ENCODE measurements at regions not wholly inside any gene's neighbourhood (a gene's known extent, or its start where the extent isn't known, plus 50 kb on each side); places are given as distances from the start of the nearest gene placed in this dataset.

DNA sequence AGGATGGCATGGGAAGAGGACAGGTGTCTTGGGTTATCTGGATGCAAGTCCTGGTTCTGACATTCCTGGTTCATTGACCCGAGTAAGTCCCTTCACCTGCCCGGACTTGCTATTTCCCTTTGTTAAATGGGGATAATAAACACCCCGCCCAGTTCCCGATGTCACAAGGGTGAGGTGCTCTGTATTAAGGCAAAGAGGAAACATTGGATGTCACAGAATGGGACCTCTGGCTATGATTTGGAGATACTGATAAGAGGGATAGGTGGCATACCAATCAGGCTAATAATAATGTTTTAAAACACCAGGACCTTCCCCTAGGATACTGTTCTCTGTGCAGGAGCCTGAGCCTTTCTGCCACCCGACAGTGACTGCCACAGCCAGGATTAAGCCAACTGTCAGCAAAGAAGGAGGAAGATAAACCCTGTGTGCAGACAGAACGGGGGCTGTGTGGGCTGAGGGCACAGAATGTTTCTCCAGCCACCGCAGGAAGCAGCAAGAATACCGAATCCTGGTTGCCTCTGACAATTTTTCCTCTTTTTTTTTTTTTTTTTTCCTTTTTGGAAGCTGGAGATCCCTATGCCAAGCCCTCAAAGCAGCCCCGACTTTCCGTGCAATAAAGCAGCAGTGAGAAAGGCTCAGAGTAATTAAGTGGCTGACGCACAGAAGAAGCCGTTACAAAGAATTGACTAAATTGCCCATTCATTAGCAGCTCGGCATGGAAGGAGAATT lies 336.6 kb downstream of the SMAD2 start:
- DNase-seq, result peak; percentile 5 to 70

DNA sequence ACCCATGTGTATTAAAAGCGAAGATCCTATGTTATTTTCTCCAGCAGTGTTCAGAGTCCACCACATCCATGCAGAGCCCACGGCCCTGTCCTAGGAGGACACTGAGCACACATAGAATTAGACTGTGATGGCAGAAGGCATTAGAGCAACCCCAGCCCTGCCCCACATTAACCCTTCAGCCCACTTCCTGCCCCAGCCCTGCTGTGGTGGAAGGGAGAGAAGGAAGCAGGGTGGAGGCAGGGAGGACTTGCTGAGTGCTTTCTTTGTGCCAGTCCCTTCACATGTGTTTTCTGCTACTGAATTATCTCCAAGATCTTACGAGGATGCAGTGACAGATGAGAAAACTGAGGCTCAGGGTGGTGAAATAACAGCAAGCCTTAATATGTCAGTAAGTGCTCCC lies 339.0 kb downstream of the SMAD2 start:
- DNase-seq, result no peak

DNA sequence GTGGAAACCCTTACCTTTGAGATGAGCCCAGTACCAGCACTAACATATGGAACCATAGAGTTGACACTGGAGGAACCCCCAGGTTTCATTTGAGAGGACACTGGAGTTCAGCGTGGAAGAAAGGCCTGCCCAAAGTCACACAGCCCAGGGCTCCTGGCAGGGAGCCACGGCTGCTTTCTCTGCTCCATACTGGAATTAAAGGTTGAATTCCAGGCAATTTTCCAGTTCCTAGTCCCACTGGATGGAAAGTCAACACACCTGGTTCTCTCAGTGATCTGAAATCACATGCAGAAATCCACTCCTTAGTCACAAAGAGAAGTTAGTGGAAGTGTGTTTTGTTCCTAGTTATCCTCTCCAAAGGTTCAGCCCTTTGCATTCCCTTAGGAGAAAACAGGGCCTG lies 336.1 kb upstream of the SKOR2 start:
- no peak for DNase-seq

DNA sequence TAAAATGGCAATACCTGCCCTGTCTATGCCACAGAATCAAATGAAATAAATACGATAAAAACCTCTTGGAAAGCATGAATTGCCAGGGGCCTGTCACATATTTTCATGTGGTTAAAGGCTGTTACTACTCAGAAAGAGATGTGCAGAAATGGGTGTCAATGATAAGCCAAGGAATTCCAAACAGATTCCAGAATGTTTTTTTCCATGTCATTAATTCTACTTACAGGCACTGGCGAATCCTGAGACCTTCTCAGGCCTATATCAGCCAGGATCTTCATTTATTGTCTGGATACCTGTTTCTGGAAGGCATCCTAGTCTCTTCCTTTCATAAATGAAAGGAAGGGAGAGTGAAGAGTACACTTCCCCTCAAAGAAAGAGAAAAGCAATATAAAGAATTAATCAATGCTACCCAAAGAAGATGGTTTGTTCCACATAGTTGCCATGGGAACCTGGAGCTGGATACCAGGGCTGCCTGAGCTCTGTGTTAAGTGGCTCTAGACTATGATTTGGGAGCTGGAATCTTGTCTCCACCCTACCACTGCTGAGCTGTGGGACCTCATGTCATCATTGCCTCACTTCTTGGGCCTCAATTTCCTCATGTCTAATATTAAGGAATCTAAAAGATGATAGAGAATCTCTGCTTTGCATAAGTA lies 335.1 kb upstream of the SKOR2 start:
- no peak for DNase-seq

DNA sequence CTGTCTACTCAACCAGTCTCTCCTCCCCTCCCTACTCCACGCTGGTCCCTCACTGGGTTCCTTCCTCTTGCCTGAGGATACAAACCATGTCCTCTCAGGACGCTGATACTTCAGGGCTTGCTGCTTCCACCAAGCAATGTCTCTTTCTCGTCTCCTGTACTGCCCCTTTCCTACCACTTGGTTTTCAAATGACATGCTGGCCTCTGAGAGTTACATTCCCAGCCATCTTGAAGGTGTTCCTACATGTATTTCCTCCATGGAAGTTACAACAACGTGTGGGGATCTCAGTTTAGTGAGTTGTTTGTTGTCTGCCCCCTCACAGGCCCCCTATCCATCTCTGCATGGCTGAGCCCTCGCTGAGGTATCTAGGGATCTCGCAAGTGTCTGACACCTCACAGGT lies 334.5 kb upstream of the SKOR2 start:
- no peak for DNase-seq

DNA sequence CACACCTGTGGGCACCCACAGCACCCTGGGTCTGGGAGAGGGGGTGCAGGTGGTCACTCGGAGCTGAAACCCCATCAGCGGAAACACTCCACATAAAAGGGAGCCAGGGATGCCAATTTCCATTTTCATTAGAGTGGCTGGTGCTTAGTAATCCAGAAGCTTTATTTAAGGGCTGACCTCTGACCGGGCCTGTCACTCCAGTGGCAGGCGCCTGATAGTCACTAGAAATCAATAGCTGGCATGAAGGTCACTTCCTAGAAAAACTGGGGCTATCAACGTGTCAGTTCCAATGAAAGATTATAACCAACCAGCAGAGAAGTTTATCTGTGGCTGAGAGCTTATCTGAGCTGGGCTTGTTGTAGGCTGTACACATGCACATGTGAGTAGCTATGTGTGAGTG lies 333.7 kb upstream of the SKOR2 start:
- no peak for DNase-seq

DNA sequence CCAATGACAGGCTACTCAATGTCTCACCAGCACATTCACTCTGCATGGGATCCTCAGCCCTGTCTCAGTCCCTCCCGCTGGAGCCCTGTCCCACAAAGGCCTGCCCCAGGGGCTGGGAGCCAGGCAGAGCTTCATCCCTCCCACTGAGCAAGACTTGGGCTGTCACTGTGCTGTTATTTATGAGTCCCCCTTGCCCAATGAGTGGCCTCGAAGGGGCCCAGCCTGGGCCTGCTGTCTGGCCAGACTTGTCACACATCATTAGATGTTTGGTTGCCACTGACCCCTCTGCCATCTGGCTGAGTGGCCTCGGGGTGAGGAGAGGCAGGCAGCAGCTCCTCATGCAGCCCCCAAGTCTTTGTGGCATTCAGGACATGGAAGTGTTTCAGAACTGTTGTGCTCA lies 330.6 kb upstream of the SKOR2 start:
- no peak for DNase-seq

DNA sequence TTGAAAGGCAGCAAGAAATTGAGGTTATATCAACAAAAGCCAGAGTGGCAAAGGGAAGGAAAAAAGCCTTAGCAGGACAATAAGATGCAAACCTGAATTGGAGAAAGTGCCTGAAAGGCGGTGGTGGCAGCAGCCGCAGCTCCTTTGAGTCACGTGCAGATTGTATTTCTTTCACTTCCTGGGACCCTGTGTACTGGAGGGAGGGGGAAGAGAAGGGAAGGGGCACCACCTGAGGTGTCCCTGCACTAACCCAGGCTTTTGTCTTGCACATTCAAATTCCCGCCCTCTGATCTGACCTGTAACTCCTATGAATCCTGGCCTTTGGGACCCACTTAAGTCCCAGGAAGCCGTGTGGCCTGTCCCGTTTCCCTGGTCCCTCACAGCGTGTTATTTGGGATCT lies 326.1 kb upstream of the SKOR2 start:
- no peak for DNase-seq

DNA sequence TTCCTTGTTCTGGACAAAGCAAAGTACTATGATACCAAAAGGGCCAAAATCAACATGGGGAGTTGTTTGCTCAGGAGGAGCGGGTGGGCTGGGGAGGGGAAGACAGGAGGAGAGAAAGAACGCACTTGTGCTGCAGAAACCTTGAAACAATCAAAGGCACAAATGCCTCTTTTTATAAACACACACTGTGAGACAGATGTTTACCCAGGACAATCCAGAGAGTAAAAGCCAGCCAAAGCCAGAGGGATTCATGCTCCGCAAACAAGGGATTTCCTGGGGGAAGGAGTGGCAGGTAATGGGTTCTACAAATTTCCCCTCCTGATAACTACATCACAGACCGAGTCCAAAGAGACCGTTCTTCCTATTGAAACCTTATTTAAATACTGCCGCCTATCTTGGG lies 323.5 kb upstream of the SKOR2 start:
- peak in 1 of 2 experiments; percentile 10 for DNase-seq

DNA sequence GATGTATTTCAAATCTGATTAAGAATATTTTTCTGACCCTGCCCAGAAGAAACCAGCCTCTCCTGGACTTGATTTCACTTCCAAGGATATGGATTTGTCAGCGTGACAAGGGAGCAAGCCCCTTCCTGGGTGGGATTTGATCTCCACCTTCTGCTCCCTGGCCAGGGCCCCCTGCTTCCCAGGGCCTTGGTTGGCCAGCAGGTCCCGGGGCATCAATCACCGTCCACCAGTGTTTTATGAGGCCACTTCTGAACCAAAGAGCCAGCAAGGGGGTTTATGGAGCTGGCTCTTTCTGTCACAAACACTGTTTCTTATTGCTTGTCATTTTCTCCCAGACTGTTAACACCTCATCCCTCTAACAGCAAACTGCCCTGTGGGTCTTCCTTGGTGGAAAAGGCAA lies 320.5 kb upstream of the SKOR2 start:
- no peak for DNase-seq

DNA sequence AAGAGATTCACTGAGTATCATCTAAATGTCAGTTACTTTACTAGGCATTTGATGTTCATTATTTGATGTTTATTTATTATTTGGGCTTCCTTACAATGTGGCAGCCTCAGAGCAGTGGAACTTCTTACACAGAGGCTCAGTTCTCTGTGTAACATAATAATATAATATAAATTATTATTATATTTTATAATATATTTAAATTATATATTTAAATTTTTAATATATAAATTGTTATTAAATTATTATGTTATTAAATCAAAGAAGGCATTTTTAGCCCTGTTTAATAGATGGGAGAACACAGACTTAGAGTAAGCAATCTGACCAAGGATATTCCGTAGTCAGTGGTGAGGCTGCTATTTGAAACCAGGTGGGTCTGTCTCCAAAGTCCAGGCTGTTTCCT lies 315.3 kb upstream of the SKOR2 start:
- no peak for DNase-seq

DNA sequence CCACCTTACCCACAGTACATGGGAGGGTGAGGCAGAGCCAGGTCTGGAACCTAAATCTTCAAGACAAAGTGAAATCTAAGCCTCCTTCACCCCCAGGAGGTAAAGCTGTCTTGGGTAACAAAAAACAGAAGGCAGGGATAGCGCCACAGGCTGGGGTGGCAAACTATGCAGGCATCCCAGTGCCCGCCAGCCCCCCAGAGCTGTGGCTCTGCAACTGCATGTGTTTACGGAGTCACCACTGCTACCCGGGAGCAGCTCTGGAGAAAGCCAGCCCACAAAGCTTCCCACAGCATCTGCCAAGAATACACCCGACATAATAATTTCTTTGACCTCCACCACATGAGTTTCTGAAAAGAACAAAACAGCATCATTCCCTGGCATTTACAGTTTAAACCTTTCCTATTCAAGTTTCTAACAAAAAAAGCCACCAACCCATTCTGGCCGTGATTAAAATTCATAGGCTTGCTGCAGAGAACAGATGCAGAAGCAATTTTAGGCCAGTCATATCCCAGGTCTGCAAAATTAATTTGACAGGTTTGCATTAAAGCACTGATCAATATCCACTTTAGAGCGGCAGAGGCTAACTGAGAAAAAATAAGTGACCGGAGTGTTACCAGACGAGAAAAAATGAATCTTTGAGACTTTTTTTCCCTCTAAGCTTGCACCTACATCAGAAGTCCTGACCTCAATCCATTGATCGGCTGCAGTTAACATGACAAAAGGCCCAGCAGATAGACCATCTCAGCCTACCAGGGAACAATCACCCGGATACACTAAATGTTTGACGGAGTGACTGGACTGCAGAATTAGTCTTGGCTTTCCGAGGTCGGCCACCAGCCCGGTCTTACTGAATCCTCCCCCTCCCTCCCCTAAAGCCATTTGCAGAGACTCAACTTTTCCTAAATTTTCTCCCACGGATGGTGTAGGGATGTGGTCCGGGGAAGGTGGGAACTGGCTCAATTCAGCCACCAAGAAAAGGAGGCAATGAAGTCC lies 309.6 kb upstream of the SKOR2 start:
- DNase-seq, result no peak

DNA sequence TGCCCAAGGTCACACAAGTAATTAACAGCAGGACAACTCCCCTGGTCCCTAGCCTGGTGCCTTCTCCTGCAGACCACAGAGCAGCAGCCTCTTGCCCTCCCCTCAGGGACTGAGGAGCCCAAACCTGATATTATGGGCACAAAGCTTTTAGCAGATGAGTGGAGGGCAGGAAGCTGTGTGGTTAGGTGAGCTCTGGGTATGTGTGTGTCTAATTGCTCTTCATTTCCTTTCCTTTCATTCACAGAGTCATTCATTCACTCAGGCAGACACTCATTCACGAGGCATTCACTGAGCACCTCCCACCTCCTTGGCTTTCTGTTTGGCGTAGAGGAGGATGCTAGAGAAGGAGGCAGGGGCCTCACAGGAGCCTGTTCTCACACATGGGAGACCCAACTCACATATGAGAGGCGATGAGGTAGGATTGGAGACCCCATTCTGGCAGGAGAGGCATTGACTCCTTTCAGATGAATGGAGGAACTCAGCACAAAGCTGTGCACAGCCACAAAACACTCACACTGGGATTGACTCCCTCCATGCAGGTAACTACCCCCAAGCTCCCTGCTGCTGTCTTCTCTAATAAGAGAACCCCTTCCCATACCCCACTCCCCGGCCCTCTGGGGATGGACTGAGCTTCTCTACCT lies 306.8 kb upstream of the SKOR2 start:
- DNase-seq, result no peak

DNA sequence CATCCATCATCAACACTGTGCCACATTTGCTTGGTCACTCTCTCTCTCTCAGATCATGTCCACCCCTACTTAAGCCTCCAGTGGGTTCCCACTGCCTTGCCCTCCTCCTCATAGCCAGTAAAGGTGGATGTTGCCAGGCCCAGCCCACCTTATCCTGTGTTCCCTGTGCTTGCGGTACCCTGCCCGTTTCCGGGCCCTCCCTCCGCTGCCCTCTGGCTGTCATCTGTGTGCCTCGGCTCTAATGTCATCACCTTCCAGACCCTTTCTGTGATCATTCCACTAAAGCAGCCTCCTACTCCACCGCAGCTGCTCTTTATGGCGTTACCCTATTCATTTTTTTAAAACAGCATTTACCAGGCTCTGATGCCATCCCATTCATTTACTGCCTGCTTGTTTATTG lies 305.7 kb upstream of the SKOR2 start:
- no peak for DNase-seq

DNA sequence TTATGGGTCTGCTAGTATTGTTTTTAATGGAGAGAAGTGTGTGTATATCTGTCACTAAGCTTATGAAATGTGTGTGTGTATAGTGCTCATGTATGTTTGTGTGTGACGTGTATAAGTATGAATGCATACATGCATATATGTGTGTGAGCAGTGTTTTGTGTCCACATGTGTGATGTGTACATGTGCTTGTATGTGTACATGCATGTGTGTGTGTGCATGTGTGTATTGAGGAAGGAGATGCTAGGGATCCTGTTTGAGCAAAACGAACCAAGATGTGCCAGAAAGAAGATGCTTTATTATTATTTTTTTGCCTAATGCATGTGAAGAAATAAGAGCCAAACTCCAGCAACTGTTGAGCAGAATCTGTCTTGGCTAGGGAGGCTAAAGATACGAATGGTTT lies 301.3 kb upstream of the SKOR2 start:
- no peak for DNase-seq

DNA sequence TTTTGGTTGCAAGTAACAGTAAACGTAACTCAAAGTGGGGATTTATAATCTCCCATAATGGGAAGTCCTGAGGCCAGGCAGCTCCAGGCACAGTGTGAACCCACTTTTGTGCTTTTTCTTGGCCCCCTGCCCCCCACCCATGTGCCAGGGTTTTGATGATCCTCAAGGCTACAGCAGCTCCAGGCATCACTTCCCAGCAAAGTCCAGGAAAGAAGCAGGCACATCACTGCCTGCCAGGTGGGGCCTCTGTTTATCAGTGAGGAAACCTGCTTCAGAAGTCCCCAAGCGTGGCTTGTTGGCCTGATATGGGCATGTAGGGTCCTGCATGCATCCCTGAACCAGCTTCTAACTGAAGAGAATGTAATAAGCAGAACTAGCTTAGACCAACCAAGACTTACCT lies 299.2 kb upstream of the SKOR2 start:
- DNase-seq, result no peak

DNA sequence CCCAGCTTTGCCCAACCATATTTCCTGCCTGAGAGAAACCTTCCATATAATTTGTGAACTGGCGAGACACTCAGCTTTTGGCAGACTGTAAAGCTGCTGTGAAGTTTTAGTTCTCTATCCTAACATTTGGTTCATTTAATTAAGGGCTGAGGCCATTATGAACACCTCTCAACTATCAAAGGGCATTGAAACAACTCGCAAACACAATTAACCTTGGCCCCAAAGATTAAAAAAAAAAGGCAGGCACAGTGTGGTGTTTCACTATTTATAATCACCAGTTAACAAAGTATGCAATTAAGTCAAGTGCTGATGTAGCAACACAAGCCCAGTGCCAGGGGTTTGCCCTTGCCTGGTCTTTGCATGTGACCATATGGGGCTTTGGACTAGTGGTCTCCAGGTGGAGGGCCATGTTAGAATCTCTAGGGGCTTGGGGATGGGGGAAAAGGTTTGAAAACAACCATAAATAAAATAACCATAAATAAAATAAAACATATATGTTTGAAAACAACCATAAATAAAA lies 297.6 kb upstream of the SKOR2 start:
- DNase-seq, result peak in 1 of 2 experiments; percentile 74

DNA sequence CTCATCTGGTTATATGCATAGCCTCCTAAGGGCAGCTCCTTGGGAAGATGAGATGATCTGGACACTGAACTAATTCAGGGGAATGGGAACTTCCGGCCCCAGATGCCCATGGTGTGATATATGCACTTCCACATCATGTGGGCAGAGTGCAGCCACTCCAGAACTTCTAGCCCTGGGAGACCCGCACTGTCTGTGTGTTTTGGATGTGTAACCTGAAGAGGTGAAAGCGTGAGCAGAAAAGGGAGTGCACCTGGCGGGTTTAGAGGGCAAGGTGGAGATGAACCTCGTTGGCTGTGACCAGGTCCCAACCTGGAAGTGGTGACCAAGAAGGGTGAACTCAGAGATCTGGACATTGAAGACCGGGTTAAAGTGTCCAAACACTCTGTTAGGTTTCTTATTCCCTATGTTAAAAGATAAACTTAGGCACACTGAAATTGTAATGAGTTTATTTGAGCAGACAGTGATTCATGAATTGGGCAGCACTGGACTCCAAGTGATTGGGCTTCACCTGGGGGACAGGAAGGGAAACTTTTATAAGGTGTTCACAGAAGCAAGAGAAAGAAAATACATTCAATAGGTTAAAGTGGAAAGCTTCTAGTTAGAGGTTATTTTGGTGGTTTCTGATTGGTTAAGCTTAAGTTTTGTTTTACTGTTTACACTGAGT lies 296.2 kb upstream of the SKOR2 start:
- DNase-seq, result no peak

DNA sequence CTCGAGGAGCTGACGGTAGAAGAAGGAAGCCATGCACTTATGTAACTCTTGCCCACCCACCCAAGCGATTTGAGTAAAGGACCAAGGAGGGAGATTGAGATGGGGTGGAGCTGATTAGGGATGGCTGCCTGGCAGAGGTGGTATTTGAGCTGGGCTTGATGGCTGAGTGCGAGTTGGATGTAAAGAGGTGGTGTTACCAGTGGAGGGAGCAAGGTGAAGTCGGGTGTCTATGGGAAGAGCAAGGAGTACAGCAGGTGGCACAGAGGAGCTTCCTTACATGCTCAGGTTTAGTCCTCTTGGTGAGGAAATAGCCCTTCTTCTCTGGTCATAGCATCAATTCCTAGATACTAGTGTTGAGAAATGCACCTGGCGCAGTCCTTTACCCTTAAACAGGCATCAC lies 294.2 kb upstream of the SKOR2 start:
- DNase-seq, result no peak

DNA sequence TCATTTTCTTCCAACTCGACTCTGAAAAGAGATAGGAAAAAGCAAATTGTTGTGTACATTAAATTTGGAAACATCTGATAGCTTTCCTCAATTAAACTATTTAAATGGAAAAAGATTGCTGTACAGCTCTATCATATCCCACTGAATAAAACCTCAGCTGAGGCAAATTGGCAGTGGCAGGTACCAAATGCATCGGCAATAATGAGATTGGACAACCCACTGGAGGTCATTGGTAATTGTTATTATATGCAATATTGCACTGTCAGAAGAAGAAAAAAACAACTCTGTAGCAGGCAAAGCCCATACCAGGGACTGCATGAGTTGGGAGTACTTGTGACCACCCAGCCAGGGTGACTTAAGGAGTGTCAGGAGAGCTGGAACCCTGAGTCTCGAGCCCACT lies 291.6 kb upstream of the SKOR2 start:
- DNase-seq, result no peak

DNA sequence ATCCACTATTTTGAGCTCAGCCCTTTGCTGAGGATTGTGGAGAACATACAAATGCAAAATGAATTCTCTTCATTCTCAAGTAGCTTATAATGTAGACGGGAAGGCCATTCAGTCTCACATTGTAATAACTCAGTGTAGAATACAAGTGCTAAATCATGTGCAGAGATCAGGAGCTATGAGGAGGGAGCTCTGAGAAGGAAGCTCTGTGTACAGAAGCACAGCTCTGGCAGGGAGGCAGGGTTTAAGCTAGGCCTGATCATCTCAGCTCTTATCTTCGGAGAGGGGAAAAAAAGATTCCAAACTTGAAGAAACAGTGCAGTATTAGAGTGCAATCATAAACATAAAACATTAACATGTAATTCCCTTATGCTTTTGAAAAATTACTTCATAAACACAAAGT lies 291.1 kb upstream of the SKOR2 start:
- no peak for DNase-seq

DNA sequence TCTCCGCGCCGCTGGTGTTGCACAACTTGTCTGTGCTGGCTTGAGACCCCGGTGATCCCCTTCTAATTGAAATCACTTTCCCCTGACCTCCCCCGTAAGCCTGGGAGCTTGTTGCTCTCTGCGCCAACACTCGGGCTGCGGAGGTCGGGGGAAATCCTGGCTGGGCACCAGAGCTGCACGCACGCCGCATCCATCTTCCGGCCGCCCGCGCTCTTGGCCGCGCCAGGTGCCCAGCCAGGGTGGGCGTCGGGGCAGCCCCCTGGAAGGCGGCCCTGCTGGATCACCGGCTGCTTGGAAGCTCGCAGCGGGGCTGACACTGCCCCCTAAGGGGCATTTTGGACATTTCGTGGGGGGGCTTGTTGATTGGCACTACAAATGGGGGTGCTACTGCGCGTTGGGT lies 280.3 kb upstream of the SKOR2 start:
- DNase-seq, result no peak

All from NCI-H2081 (cell line).